Body of pancreas (tissue), 4 donors: ENCODE measurements at regions not wholly inside any gene's neighbourhood (a gene's known extent, or its start where the extent isn't known, plus 50 kb on each side); places are given as distances from the start of the nearest gene placed in this dataset.

Source experiments
- ATAC-seq: fragments of 150-250 bp; one replicate; pipeline ENCODE4 v1.9.1; 2016
- DNase-seq, 4 donors: peaks; one replicate each; pipeline ENCODE4 v3.0.0-alpha.2; 2019
- H3K27ac ChIP-seq, 4 donors: fragments of 200-600 bp; sonication (generic); 1 replicate in 3 of 4; 2 replicates in 1 of 4; pipeline versions ENCODE4 v1.5.1 to v1.6.1; 2016 to 2019; ENCODE audit warnings: mild to moderate bottlenecking in 1 of 4, mixed read lengths in 1 of 4, moderate library complexity in 1 of 4
- H3K27me3 ChIP-seq, 2 donors: fragments of 200-600 bp; sonication (generic); one replicate each; pipeline ENCODE4 v1.6.0; 2016; ENCODE audit warnings: mild to moderate bottlenecking in 1 of 2
- H3K36me3 ChIP-seq, 2 donors: fragments of 200-600 bp; sonication (generic); replicated peaks in 1 of 2; 2 replicates each; pipeline ENCODE4 v1.5.1; 2016; ENCODE audit warnings: low read depth in 2 of 2; ENCODE audit not compliant: insufficient read depth in 1 of 2
- H3K4me1 ChIP-seq: fragments of 200-600 bp; sonication (generic); one replicate; pipeline ENCODE4 v1.6.0; 2016
- H3K4me3 ChIP-seq, 2 donors: fragments of 200-600 bp; sonication (generic); 1 replicate in 1 of 2; 2 replicates in 1 of 2; pipeline ENCODE4 v1.5.1; 2016 to 2019
- H3K9me3 ChIP-seq, 3 donors: fragments of 200-600 bp; sonication (generic); 1 replicate in 2 of 3; 2 replicates in 1 of 3; pipeline ENCODE4 v1.5.1; 2016
- POLR2A ChIP-seq, 3 donors: fragments of 450-650 bp; IDR thresholded peaks; one replicate each; pipeline ENCODE4 v1.6.1; 2016; ENCODE audit warnings: antibody characterized with exemption in 3 of 3, mild to moderate bottlenecking in 2 of 3
- WGBS, 2 donors: methylation state at CpG; one replicate each; pipeline ENCODE4 v1.1.5; 2017; 5-methylcytosine and 5-hydroxymethylcytosine counted together
- intact Hi-C: fragments of 100-400 bp; cut with DNase I; formaldehyde crosslinking; loops from one replicate; pipeline ENCODE4 v1.15.1; 2023
- TF ChIP-seq, protein P1 (sequence below), 7 experiments: fragments of 450-650 bp in 4 of 7; fragments of 200-600 bp in 3 of 7; sonication (generic) in 3 of 7; IDR thresholded peaks; one replicate each; pipeline ENCODE4 v1.5.1; 2016 to 2019; ENCODE audit warnings: antibody characterized with exemption in 7 of 7

DNA sequence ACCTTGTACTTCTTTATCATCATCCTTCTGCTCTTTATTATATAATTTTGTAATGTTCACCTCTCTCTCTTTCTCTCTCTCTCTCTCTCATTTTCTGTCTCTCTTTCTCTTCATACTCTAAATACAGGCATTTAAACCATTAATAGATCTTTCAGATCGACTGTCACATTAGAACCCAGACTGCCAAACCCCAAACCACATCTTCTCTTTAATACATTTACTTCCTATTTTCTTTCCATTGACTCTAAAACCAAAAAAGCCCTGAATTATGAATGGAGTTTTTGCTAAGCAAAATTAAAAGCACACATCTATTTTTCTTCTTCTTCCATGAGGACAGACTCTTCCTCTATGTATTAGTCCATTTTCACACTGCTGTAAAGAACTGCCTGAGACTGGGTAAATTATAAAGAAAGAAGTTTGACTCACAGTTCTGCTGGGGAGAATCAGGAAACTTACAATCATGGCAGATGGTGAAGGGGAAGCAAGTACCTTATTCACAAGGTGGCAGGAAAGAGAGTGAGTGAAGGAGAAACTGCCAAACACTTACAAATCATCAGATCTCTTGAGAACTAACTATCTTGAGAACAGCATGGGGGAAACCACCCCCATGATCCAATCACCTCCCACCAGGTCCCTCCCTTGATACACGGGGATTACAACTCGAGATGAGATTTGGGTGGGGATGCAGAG, 272.7 kb upstream of the MGMT start:
- Histone ChIP-seq H3K4me3 (no peak overlapping the region), H3K36me3 (no peaks in the 10 kb centered on the region), H3K9me3 (no peaks in the 10 kb centered on the region), H3K27me3 (no peaks in the 10 kb centered on the region), H3K4me1 (no peaks in the 10 kb centered on the region), H3K27ac (no peak overlapping the region)
- DNase-seq (no peak), ATAC-seq (no peak)
- intact Hi-C loops, result no loop called here
- 48 to 64% methylated on average over 3 of the region's 3 CpGs for WGBS, 2 donors
- TF ChIP-seq POLR2A (IDR thresholded peaks at IDR 0.05), result no peak
- TF ChIP-seq, protein P1, sequence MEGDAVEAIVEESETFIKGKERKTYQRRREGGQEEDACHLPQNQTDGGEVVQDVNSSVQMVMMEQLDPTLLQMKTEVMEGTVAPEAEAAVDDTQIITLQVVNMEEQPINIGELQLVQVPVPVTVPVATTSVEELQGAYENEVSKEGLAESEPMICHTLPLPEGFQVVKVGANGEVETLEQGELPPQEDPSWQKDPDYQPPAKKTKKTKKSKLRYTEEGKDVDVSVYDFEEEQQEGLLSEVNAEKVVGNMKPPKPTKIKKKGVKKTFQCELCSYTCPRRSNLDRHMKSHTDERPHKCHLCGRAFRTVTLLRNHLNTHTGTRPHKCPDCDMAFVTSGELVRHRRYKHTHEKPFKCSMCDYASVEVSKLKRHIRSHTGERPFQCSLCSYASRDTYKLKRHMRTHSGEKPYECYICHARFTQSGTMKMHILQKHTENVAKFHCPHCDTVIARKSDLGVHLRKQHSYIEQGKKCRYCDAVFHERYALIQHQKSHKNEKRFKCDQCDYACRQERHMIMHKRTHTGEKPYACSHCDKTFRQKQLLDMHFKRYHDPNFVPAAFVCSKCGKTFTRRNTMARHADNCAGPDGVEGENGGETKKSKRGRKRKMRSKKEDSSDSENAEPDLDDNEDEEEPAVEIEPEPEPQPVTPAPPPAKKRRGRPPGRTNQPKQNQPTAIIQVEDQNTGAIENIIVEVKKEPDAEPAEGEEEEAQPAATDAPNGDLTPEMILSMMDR (IDR thresholded peaks at IDR 0.05), result no peak

DNA sequence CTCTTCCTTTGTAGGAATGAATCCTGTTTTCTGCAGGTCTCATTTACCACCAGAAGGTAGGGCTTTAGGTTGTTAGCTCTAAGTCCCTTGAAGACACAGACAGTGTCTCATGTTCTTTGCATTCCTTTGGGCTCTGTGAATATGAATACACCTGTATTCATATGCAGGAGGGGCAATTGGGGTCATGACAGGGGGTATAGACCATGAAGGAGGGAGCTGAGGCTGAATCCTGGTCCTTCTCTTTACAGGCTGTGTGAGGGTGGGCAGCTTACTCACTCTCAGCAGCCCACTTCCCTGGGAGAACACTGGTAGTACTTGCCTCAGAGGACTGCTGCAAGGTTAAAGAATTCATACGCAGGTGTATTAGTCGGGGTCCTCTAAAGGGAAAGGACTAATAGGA, 267.2 kb upstream of the MGMT start:
- DNase-seq (no peak), ATAC-seq (no peak)
- 29 to 72% methylated on average over 2 of the region's 2 CpGs for WGBS, 2 donors
- Histone ChIP-seq H3K27me3 (no peaks in the 10 kb centered on the region), H3K4me1 (no peaks in the 10 kb centered on the region), H3K36me3 (no peaks in the 10 kb centered on the region), H3K4me3 (no peak overlapping the region), H3K27ac (no peak overlapping the region), H3K9me3 (no peaks in the 10 kb centered on the region)
- intact Hi-C loops, result no loop called here
- no peak for TF ChIP-seq POLR2A (IDR thresholded peaks at IDR 0.05)
- TF ChIP-seq, protein P1 (IDR thresholded peaks at IDR 0.05), result no peak

DNA sequence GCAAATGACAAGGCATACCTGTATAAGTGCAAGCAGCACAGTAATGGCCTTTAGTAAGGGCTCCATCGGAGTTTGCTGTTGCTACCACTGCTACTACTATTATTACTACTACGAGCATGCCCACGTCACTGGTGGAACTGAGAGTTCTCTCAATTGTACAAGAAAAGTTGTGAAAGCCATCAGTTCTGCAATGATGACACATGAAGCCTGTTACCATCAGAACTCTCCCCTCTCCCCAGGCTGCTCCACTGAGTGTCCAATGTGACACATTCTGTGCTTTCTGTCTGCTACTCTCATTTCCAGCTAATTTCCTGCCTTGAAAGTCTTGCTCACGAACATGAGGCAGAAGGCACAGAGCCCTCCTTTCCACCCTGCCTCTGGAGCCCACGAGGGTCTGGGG, 263.2 kb upstream of the MGMT start:
- TF ChIP-seq, protein P1 (IDR thresholded peaks at IDR 0.05), result no peak
- no peak for TF ChIP-seq POLR2A (IDR thresholded peaks at IDR 0.05)
- 61 to 66% methylated on average over 5 of the region's 5 CpGs for WGBS, 2 donors
- DNase-seq (no peak), ATAC-seq (no peak)
- no peaks in the 10 kb centered on the region for H3K9me3 ChIP-seq
- H3K27me3 ChIP-seq, result no peaks in the 10 kb centered on the region
- H3K4me1 ChIP-seq, result no peaks in the 10 kb centered on the region
- intact Hi-C loops, result no loop called here
- no peak overlapping the region for H3K4me3 ChIP-seq
- H3K36me3 ChIP-seq, result no peaks in the 10 kb centered on the region
- H3K27ac ChIP-seq, result no peak overlapping the region

DNA sequence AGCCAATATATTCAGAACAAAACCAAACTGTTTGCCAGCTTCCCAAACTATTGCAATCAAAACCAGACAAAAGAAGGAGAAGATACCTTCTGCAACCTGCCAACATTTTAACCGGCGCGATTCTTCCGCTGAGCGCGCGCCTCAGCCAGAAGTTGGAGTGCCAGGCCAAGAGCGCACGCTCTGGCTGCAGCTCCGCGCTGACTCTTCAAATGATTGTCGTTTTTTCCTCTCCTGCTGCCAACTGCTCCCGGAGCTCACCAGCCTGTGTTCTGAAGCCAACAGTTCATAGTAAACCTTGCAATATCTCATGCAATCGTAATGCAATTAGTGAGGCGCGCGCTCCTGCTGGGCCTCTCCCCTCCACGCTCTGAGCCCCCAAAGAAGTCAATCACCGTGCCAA, 259.7 kb upstream of the MGMT start:
- Histone ChIP-seq H3K4me1 (no peaks in the 10 kb centered on the region), H3K27me3 (no peaks in the 10 kb centered on the region), H3K27ac (no peak overlapping the region), H3K36me3 (no peaks in the 10 kb centered on the region), H3K9me3 (no peaks in the 10 kb centered on the region), H3K4me3 (no peak overlapping the region)
- intact Hi-C loops, result no loop called here
- DNase-seq, result no peak
- WGBS, 2 donors, result 84 to 87% methylated on average over 19 of the region's 19 CpGs
- TF ChIP-seq, protein P1 (IDR thresholded peaks at IDR 0.05), result no peak
- no peak for TF ChIP-seq POLR2A (IDR thresholded peaks at IDR 0.05)
- ATAC-seq, result no peak

DNA sequence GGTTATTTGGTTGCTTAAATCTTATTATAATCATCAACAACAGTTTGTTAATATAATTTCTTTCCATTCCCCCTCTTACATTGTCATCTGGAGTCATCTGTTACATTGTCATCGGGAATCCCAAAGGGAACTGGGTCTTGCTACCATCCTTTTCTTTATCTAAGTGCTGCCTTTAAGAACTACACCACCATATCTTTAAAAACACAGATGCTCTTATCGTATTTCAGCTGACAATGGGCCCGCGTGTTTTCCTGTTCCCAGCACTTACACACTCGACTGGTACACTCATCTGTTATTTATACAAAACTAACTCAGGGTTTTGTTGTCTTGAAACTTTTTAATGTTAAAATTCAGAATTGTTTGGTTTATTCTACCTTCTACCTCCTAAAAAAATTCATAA, 256.2 kb upstream of the MGMT start:
- TF ChIP-seq POLR2A (IDR thresholded peaks at IDR 0.05), result no peak
- TF ChIP-seq, protein P1 (IDR thresholded peaks at IDR 0.05), result no peak
- Histone ChIP-seq H3K4me3 (no peak overlapping the region), H3K36me3 (no peaks in the 10 kb centered on the region), H3K27ac (no peak overlapping the region), H3K27me3 (no peaks in the 10 kb centered on the region), H3K9me3 (no peaks in the 10 kb centered on the region), H3K4me1 (no peaks in the 10 kb centered on the region)
- intact Hi-C loops, result no loop called here
- no peak for ATAC-seq
- WGBS, 2 donors, result 44 to 76% methylated on average over 5 of the region's 5 CpGs
- no peak for DNase-seq
